ENCODE measurements at regions not wholly inside any gene's neighbourhood (a gene's known extent, or its start where the extent isn't known, plus 50 kb on each side); places are given as distances from the start of the nearest gene placed in this dataset.

GRCh38 chr12:19867970-19868369 lies 428.7 kb downstream of the AEBP2 start:
- no peak for DNase-seq (ENCODE audit: low read depth in 3 of 3)

- DNase-seq (ENCODE audit: low read depth in 3 of 3) = no peak
These were observed 430.1 kb downstream of the AEBP2 start for GRCh38 chr12:19869413-19869812.

DNA sequence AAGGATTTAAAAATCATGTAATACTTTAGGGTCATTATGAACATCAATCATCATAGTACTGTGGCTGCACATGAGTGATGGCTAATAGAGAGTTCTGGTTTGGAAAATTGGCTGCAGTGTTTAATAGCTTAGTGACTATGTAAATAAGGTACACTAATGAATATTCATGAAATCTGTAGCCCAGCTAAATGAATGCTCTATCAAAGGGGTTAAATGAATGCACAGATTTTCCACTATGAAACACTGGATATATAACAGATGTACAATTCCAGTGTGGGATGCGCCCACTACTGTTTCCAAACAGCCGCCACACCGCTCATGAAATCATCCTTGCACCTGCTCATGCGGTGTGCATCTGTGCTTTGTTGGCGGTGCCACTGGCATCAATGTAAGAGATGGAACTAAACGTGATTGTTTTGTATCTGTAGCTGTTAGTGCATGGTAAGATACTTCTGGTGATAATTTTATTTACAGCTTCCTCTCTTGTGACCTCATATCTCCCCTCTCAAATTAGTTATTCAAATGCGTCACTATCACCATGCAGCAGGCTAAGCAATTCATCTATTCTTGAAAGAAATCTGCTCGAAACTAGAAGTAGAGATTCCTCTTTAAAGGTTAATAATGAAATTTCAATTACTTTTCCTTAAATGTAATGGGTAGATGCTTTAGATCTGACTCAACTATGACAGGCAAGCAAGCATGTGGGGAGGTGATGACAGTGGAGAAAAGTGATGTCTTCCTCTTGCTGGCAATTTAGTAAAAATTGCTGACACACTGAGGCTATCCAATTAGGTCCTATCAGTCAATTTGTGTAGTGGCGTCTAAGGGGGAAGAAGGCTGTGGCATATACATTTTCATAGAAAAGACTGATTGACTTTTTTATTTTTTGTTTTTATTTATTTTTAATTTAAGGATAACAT lies 433.6 kb downstream of the AEBP2 start:
- DNase-seq (ENCODE audit: low read depth in 3 of 3) = no peak

- DNase-seq (ENCODE audit: low read depth in 3 of 3) = no peak
These were observed 440.8 kb downstream of the AEBP2 start for GRCh38 chr12:19880076-19880475.

- DNase-seq (ENCODE audit: low read depth in 3 of 3) = no peak
These were observed 441.4 kb downstream of the AEBP2 start for GRCh38 chr12:19880721-19881120.

DNA sequence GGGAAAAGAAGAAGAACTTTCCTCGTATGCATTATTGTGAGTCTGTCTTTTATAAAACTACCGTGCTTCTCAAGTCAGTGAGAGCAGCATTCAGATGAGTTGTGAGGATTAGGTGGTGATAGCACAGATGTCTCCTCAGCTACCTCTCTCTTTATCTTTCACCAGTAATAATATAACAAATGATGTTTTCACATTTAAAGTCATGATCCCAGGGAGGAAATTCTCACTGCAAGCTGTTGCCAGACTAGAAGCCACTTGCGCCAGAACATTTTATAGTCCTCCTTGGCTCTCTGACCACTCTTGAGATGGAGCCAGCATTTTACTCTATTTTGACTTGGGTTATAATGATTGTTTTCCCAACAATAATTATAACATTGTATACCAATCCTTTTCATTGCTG lies 443.1 kb downstream of the AEBP2 start:
- DNase-seq (ENCODE audit: low read depth in 3 of 3) = no peak

GRCh38 chr12:19884021-19884492 lies 444.8 kb downstream of the AEBP2 start:
- no peak for DNase-seq (ENCODE audit: low read depth in 3 of 3)

GRCh38 chr12:19885093-19885812 lies 446.0 kb downstream of the AEBP2 start:
- no peak for DNase-seq (ENCODE audit: low read depth in 3 of 3)

DNA sequence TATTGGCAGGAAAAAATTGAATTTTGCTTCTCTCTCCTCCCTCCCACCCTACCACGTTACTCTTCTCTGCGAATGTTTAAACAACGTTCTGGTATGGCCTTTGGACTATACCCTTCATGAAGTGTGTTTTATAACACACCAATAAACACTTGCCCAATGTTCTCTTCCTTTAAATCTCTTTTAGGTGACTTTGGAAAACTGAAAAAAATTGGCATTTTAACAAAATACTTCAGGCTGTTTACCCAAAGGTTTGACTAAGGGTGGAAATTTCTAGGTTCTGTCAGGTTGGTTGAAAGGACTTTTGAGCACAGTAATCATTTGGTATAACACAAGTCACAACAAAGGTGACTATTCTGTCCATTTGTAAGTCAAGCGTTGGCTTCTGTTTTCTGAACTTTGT lies 446.8 kb downstream of the AEBP2 start:
- no peak for DNase-seq (ENCODE audit: low read depth in 3 of 3)

DNA sequence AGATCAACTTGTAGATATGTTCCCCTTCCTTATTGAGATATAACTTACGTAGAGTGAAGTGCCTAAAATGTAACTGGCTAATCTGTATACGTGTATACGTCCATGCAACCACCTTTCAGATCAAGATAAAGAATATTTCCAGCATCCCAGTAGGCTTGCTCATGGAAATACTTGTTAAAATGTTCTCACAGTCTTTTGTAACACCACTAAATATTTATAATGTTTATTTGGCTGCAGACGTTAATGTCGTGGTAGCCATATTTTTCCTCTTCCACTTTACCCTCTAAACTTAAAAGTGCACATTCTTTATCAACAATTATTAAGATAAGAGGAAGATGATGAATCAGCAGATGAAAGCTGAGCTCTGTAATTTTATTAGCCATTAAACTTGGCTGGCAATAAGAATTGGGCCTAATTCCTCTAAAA lies 447.4 kb downstream of the AEBP2 start:
- no peak for DNase-seq (ENCODE audit: low read depth in 3 of 3)

GRCh38 chr12:19890024-19890423 lies 450.7 kb downstream of the AEBP2 start:
- DNase-seq (ENCODE audit: low read depth in 3 of 3) = no peak

- no peak for DNase-seq (ENCODE audit: low read depth in 3 of 3)
These were observed 452.8 kb downstream of the AEBP2 start for GRCh38 chr12:19891936-19892591.

DNA sequence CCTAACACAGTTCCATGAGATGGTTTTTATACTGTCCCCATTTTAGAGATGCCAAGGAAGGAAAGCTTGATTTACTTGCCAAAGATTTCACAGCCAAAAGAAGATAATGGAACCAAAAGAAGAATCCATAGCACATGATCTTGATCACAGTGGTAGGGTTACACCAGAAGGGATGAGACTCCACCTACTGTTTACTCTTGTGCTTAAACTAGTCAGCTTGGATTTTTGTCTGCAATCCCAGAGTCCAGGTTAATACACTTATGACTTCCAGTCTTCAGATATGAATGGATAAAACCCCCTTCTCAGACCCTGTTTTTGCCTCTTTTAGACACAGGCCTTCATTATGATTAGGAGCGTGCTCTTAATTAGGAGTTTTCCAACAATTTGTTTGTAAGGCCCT lies 454.2 kb downstream of the AEBP2 start:
- no peak for DNase-seq (ENCODE audit: low read depth in 3 of 3)

DNA sequence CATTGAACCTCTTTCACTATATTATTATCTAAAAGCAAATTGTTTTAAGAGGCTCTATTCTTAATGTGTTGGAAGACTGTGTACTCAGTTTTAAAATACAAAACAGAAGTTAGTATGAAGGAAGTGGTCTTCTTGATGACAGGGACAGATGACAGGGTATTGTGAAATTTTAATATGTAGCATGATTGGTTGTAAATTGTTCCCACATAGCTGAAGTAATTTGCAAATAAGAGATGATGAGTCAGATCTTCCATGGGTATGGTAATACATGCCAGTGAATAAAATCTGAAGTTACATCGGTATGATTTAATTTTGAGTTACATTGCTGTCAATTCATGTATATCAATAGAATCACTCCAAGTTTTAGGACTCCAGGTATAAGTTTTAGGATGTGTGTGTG lies 454.8 kb downstream of the AEBP2 start:
- no peak for DNase-seq (ENCODE audit: low read depth in 3 of 3)

DNA sequence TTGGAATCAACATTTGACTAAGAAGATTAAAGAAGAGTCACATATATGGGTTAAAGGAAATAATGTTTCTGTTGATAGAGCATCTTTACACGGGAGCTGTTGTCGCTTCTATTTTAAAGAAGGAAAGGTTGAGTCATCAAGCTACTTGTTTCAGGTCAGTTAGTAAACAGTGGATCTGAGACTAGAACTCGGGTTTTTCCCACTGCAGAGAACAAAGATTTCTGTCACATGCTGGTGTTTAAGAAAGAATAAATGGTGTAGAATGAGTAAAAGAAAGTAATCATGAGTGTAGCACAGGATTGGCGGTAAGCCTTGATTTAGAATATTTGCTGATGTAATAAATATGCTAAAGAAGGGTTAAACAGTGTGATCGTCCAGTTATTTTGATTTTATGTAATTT lies 455.5 kb downstream of the AEBP2 start:
- DNase-seq (ENCODE audit: low read depth in 3 of 3) = no peak

DNA sequence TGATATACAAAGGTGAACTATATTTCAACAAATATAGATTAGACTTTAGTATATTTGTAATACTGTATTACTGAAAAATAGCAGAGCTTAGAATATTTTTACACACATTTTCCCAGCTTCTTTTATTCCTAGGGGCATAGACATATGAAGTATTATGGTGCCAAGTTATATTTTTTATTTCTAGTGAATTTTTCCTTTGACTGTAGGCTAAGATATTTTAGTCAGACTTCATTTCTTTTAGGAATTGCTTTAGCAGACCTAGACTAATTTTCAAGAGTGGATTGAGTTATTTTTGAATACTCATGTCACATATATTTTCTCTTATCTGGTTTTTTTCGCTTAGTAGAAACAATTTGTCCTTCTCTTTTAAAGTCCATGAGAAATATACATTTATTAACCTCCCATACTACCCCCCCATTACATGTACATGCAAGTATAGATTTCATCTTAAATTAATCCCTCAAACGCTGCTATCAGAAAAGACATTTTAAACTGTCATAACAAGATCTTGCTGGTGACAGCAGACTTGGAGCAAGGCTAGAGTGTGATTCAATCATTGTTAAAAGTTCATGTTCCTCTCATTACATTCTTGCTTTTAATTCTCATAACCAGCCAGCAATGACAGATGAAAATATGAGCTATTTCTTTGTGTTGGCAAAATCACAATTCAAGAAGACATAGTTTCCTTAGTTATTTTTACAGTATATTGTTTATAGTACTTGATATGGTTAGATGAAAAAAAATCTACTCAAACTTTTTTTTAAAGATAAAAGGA lies 456.1 kb downstream of the AEBP2 start:
- DNase-seq (ENCODE audit: low read depth in 3 of 3) = no peak

DNA sequence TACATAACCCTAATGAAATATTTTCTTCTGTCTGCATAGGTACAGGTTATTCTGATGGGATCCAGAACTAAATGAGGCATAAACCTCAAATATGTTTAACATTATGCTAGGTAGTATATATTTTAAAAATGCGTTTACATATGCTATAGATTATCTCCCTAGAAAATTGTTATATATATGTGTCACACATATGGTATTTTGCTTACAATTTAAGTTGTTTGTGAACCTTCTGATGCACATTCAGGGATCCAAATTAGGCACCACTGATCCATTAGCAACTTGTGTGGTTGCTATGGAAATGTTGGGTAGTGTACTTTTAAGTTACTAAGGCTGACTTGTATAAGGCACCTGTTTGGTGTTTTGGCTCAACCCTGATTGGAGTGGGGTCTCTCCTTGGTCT lies 456.7 kb downstream of the AEBP2 start:
- DNase-seq (ENCODE audit: low read depth in 3 of 3) = no peak

- DNase-seq (ENCODE audit: low read depth in 3 of 3) = no peak
These were observed 457.2 kb downstream of the AEBP2 start for GRCh38 chr12:19896534-19896933.

- no peak for DNase-seq (ENCODE audit: low read depth in 3 of 3)
These were observed 458.7 kb downstream of the AEBP2 start for GRCh38 chr12:19897900-19898408.

DNA sequence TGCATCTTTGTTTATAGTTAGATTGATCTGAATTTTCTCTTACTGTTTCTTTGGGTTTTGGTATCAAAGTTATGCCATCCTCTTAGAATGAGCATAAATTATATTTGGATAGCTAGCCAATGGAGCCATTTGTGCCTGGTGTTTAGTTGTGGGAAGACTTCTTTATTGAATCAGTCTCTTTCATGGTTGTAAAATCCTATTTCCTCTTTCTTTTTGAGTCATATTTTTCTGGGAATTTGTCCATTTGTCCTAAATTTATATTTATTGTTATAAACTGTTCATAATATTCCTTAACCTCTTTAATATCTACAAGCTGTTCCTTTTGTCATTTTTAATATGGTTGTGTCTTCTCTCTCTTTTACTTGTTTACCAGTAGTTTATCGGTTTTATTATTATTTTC lies 462.5 kb downstream of the AEBP2 start:
- no peak for DNase-seq (ENCODE audit: low read depth in 3 of 3)

- DNase-seq (ENCODE audit: low read depth in 3 of 3) = no peak
These were observed 463.5 kb upstream of the PDE3A start for GRCh38 chr12:19904819-19905218.

Data from stimulated activated CD4-positive, alpha-beta T cell treated with anti-CD3 and anti-CD28 coated beads, TNF-alpha, amount 100 ng/mL, for 24 hours (primary cell).